ENCODE measurements at regions not wholly inside any gene's neighbourhood (a gene's known extent, or its start where the extent isn't known, plus 50 kb on each side); places are given as distances from the start of the nearest gene placed in this dataset.

GRCh38 chr2:223474893-223475292, 127.3 kb downstream of the SCG2 start:
- Mint-ChIP-seq H3K27me3 (ENCODE audit: low read depth) (peaks cover 2% of the 10 kb centered on the region; the same call in 1 of the 2 replicates), H3K36me3 (no peaks in the 10 kb centered on the region), H3K9me3 (no peaks in the 10 kb centered on the region; the same call in 1 of the 2 replicates), H3K4me1 (peaks cover 10% of the 10 kb centered on the region), H3K4me3 (no peak overlapping the region), H3K27ac (no peak overlapping the region)
- DNase-seq (ENCODE audit: low spot score) (no peak), ATAC-seq (no peak)
- TF ChIP-seq TCF7 (CRISPR knock-in tag; IDR thresholded peaks at IDR 0.05; ENCODE audit: low read depth) (no peak), USF1 (CRISPR knock-in tag; IDR thresholded peaks at IDR 0.05) (no peak), NR1H2 (CRISPR knock-in tag; IDR thresholded peaks at IDR 0.05) (no peak), PRRX2 (CRISPR knock-in tag; IDR thresholded peaks at IDR 0.05) (no peak), KAT7 (CRISPR knock-in tag; IDR thresholded peaks at IDR 0.05; ENCODE audit: borderline replicate concordance) (no peak), HMGXB4 (CRISPR knock-in tag; IDR thresholded peaks at IDR 0.05) (no peak), FOXK1 (CRISPR knock-in tag; IDR thresholded peaks at IDR 0.05) (no peak), GABPB1 (CRISPR knock-in tag; IDR thresholded peaks at IDR 0.05) (no peak), EMX1 (CRISPR knock-in tag; IDR thresholded peaks at IDR 0.05) (no peak), NR2C2 (CRISPR knock-in tag; IDR thresholded peaks at IDR 0.05) (no peak), ZNF281 (CRISPR knock-in tag; IDR thresholded peaks at IDR 0.05) (no peak), ERG (CRISPR knock-in tag; IDR thresholded peaks at IDR 0.05) (no peak)
- TF ChIP-seq, protein P1, sequence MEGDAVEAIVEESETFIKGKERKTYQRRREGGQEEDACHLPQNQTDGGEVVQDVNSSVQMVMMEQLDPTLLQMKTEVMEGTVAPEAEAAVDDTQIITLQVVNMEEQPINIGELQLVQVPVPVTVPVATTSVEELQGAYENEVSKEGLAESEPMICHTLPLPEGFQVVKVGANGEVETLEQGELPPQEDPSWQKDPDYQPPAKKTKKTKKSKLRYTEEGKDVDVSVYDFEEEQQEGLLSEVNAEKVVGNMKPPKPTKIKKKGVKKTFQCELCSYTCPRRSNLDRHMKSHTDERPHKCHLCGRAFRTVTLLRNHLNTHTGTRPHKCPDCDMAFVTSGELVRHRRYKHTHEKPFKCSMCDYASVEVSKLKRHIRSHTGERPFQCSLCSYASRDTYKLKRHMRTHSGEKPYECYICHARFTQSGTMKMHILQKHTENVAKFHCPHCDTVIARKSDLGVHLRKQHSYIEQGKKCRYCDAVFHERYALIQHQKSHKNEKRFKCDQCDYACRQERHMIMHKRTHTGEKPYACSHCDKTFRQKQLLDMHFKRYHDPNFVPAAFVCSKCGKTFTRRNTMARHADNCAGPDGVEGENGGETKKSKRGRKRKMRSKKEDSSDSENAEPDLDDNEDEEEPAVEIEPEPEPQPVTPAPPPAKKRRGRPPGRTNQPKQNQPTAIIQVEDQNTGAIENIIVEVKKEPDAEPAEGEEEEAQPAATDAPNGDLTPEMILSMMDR (IDR thresholded peaks at IDR 0.05): no peak
- TF ChIP-seq, protein P2, sequence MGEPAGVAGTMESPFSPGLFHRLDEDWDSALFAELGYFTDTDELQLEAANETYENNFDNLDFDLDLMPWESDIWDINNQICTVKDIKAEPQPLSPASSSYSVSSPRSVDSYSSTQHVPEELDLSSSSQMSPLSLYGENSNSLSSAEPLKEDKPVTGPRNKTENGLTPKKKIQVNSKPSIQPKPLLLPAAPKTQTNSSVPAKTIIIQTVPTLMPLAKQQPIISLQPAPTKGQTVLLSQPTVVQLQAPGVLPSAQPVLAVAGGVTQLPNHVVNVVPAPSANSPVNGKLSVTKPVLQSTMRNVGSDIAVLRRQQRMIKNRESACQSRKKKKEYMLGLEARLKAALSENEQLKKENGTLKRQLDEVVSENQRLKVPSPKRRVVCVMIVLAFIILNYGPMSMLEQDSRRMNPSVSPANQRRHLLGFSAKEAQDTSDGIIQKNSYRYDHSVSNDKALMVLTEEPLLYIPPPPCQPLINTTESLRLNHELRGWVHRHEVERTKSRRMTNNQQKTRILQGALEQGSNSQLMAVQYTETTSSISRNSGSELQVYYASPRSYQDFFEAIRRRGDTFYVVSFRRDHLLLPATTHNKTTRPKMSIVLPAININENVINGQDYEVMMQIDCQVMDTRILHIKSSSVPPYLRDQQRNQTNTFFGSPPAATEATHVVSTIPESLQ (CRISPR knock-in tag; IDR thresholded peaks at IDR 0.05): no peak
- TF ChIP-seq, protein P3, sequence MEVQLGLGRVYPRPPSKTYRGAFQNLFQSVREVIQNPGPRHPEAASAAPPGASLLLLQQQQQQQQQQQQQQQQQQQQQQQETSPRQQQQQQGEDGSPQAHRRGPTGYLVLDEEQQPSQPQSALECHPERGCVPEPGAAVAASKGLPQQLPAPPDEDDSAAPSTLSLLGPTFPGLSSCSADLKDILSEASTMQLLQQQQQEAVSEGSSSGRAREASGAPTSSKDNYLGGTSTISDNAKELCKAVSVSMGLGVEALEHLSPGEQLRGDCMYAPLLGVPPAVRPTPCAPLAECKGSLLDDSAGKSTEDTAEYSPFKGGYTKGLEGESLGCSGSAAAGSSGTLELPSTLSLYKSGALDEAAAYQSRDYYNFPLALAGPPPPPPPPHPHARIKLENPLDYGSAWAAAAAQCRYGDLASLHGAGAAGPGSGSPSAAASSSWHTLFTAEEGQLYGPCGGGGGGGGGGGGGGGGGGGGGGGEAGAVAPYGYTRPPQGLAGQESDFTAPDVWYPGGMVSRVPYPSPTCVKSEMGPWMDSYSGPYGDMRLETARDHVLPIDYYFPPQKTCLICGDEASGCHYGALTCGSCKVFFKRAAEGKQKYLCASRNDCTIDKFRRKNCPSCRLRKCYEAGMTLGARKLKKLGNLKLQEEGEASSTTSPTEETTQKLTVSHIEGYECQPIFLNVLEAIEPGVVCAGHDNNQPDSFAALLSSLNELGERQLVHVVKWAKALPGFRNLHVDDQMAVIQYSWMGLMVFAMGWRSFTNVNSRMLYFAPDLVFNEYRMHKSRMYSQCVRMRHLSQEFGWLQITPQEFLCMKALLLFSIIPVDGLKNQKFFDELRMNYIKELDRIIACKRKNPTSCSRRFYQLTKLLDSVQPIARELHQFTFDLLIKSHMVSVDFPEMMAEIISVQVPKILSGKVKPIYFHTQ (CRISPR knock-in tag; IDR thresholded peaks at IDR 0.05): no peak
- ChIA-PET POLR2A (no interaction called here), CTCF (no interaction called here)
